HepG2 (cell line): ENCODE measurements at regions not wholly inside any gene's neighbourhood (a gene's known extent, or its start where the extent isn't known, plus 50 kb on each side); places are given as distances from the start of the nearest gene placed in this dataset.

Experiments
- CHD4 ChIP-seq: fragments of 200-600 bp; sonication (generic); IDR thresholded peaks from 2 replicates; pipeline ENCODE4 v1.7.0; 2017; ENCODE audit warnings: mild to moderate bottlenecking, low read length, borderline replicate concordance
- HES4 ChIP-seq: sonication (generic); formaldehyde crosslinking; IDR thresholded peaks from 2 replicates; pipeline ENCODE4 v1.9.0; 2021; ENCODE audit warnings: mild to moderate bottlenecking, missing genetic modification reagents, borderline replicate concordance
- MIER3 ChIP-seq: IDR thresholded peaks from 2 replicates; pipeline ENCODE4 v1.6.1; 2016; ENCODE audit warnings: missing compliant biosample characterization, borderline replicate concordance
- MXI1 ChIP-seq: IDR thresholded peaks from 3 replicates; pipeline ENCODE4 v1.6.1; 2012; ENCODE audit warnings: low read depth, low read length, inconsistent platforms, borderline replicate concordance
- SP1 ChIP-seq, 2 experiments: fragments of 450-650 bp in 1 of 2; sonication (generic) in 1 of 2; formaldehyde crosslinking in 1 of 2; IDR thresholded peaks; 2 replicates each; pipeline versions ENCODE4 v1.4.0 to v1.6.1; 2016 to 2020; ENCODE audit warnings: missing genetic modification reagents in 1 of 2
- STAT6 ChIP-seq: sonication (generic); formaldehyde crosslinking; IDR thresholded peaks from 2 replicates; pipeline ENCODE4 v1.4.0; 2020; ENCODE audit warnings: missing genetic modification reagents, mild to moderate bottlenecking, borderline replicate concordance
- ZKSCAN5 ChIP-seq: sonication (generic); formaldehyde crosslinking; IDR thresholded peaks from 2 replicates; pipeline ENCODE4 v1.5.1; 2020; ENCODE audit warnings: mild to moderate bottlenecking, missing genetic modification reagents
- ZNF549 ChIP-seq: sonication (generic); formaldehyde crosslinking; IDR thresholded peaks from 2 replicates; pipeline ENCODE4 v1.5.0; 2020; ENCODE audit warnings: missing genetic modification reagents
- TF ChIP-seq, protein P1 (sequence below): sonication (generic); formaldehyde crosslinking; IDR thresholded peaks from 2 replicates; pipeline ENCODE4 v1.4.0; 2020; ENCODE audit warnings: missing genetic modification reagents
- TF ChIP-seq, protein P2 (sequence below): sonication (generic); formaldehyde crosslinking; IDR thresholded peaks from 2 replicates; pipeline ENCODE4 v1.5.1; 2020; ENCODE audit warnings: mild to moderate bottlenecking, missing genetic modification reagents, borderline replicate concordance
- TF ChIP-seq, protein P3 (sequence below): sonication (generic); formaldehyde crosslinking; IDR thresholded peaks from 2 replicates; pipeline ENCODE4 v1.4.0; 2020; ENCODE audit warnings: missing genetic modification reagents, borderline replicate concordance
- TF ChIP-seq, protein P4 (sequence below): sonication (generic); formaldehyde crosslinking; IDR thresholded peaks from 2 replicates; pipeline ENCODE4 v1.4.0; 2020; ENCODE audit warnings: missing genetic modification reagents, borderline replicate concordance

DNA sequence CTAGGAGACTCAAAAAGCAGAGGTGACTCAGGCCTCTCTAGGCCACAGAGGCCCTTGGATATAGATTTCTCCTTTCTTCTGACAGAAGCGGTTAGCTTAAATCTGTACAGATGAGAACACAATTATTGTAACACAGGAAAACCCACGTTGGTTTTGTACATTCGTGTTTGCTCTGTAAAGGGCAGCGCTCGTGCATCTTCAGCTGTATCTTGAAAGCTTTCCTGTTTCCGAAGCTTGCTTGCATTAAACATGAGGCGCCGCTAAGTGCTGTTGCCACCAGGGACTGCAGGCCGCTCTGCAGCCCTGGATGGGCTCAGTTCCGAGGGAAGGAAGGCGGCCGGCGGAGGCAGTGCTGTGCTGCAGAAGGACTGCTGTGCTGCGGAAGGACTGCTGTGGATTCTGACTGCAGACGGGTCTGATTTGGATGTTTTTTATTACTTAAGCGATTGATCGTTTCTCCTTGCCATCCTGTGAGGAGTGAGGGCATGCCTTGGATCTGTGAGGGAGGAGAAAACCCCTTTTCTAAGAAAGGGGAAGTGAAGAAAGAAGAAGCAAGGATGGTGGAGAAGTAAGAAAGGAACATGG is 53.3 kb downstream of the FHIP2A start:
- TF ChIP-seq, protein P1, sequence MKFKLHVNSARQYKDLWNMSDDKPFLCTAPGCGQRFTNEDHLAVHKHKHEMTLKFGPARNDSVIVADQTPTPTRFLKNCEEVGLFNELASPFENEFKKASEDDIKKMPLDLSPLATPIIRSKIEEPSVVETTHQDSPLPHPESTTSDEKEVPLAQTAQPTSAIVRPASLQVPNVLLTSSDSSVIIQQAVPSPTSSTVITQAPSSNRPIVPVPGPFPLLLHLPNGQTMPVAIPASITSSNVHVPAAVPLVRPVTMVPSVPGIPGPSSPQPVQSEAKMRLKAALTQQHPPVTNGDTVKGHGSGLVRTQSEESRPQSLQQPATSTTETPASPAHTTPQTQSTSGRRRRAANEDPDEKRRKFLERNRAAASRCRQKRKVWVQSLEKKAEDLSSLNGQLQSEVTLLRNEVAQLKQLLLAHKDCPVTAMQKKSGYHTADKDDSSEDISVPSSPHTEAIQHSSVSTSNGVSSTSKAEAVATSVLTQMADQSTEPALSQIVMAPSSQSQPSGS (CRISPR knock-in tag), result no peak
- TF ChIP-seq, protein P2, sequence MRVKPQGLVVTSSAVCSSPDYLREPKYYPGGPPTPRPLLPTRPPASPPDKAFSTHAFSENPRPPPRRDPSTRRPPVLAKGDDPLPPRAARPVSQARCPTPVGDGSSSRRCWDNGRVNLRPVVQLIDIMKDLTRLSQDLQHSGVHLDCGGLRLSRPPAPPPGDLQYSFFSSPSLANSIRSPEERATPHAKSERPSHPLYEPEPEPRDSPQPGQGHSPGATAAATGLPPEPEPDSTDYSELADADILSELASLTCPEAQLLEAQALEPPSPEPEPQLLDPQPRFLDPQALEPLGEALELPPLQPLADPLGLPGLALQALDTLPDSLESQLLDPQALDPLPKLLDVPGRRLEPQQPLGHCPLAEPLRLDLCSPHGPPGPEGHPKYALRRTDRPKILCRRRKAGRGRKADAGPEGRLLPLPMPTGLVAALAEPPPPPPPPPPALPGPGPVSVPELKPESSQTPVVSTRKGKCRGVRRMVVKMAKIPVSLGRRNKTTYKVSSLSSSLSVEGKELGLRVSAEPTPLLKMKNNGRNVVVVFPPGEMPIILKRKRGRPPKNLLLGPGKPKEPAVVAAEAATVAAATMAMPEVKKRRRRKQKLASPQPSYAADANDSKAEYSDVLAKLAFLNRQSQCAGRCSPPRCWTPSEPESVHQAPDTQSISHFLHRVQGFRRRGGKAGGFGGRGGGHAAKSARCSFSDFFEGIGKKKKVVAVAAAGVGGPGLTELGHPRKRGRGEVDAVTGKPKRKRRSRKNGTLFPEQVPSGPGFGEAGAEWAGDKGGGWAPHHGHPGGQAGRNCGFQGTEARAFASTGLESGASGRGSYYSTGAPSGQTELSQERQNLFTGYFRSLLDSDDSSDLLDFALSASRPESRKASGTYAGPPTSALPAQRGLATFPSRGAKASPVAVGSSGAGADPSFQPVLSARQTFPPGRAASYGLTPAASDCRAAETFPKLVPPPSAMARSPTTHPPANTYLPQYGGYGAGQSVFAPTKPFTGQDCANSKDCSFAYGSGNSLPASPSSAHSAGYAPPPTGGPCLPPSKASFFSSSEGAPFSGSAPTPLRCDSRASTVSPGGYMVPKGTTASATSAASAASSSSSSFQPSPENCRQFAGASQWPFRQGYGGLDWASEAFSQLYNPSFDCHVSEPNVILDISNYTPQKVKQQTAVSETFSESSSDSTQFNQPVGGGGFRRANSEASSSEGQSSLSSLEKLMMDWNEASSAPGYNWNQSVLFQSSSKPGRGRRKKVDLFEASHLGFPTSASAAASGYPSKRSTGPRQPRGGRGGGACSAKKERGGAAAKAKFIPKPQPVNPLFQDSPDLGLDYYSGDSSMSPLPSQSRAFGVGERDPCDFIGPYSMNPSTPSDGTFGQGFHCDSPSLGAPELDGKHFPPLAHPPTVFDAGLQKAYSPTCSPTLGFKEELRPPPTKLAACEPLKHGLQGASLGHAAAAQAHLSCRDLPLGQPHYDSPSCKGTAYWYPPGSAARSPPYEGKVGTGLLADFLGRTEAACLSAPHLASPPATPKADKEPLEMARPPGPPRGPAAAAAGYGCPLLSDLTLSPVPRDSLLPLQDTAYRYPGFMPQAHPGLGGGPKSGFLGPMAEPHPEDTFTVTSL, result no peak
- TF ChIP-seq MXI1 (no peak), CHD4 (no peak), MIER3 (CRISPR knock-in tag) (no peak), STAT6 (CRISPR knock-in tag) (no peak), SP1 (IDR thresholded peaks at IDR 0.05) (no peak), SP1 (CRISPR knock-in tag; IDR thresholded peaks at IDR 0.05) (no peak), ZKSCAN5 (no peak), ZNF549 (CRISPR knock-in tag) (no peak), HES4 (no peak)
- TF ChIP-seq, protein P3, sequence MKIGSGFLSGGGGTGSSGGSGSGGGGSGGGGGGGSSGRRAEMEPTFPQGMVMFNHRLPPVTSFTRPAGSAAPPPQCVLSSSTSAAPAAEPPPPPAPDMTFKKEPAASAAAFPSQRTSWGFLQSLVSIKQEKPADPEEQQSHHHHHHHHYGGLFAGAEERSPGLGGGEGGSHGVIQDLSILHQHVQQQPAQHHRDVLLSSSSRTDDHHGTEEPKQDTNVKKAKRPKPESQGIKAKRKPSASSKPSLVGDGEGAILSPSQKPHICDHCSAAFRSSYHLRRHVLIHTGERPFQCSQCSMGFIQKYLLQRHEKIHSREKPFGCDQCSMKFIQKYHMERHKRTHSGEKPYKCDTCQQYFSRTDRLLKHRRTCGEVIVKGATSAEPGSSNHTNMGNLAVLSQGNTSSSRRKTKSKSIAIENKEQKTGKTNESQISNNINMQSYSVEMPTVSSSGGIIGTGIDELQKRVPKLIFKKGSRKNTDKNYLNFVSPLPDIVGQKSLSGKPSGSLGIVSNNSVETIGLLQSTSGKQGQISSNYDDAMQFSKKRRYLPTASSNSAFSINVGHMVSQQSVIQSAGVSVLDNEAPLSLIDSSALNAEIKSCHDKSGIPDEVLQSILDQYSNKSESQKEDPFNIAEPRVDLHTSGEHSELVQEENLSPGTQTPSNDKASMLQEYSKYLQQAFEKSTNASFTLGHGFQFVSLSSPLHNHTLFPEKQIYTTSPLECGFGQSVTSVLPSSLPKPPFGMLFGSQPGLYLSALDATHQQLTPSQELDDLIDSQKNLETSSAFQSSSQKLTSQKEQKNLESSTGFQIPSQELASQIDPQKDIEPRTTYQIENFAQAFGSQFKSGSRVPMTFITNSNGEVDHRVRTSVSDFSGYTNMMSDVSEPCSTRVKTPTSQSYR (CRISPR knock-in tag), result no peak
- TF ChIP-seq, protein P4, sequence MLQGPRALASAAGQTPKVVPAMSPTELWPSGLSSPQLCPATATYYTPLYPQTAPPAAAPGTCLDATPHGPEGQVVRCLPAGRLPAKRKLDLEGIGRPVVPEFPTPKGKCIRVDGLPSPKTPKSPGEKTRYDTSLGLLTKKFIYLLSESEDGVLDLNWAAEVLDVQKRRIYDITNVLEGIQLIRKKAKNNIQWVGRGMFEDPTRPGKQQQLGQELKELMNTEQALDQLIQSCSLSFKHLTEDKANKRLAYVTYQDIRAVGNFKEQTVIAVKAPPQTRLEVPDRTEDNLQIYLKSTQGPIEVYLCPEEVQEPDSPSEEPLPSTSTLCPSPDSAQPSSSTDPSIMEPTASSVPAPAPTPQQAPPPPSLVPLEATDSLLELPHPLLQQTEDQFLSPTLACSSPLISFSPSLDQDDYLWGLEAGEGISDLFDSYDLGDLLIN (CRISPR knock-in tag), result no peak
